IPS DF 4.7 (cell line): ENCODE measurements at regions not wholly inside any gene's neighbourhood (a gene's known extent, or its start where the extent isn't known, plus 50 kb on each side); places are given as distances from the start of the nearest gene placed in this dataset.
"Not testable (repeated sequence)": the region's sequence is repeated elsewhere in the genome, so short reads cannot be mapped to it uniquely, and the experiment has no call there.

Experiments used
- DNase-seq: peaks from one replicate; pipeline ENCODE4 v3.0.0-alpha.2; 2013; ENCODE audit warnings: low spot score; ENCODE audit errors: extremely low read depth

DNA sequence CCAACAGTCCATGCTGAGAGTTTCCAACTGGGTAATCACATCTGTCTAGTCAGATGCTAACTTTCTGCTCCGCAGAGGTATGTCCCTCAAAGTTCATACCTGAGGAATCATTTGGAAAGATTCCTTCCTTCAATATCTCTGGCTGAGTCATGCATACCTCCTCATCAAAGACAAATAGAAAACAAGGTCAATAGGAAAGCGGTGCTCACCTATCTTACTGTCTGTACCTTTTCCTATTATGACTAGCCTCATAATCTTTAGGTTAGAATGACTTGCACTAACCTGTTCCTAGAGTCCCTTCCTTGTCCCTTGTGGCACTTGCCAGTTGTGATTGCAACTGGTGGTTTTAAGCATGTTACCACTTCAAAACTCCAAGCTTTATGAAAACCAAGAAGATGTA lies 78.2 kb upstream of the PTPRK start:
- DNase-seq, result no peak

DNA sequence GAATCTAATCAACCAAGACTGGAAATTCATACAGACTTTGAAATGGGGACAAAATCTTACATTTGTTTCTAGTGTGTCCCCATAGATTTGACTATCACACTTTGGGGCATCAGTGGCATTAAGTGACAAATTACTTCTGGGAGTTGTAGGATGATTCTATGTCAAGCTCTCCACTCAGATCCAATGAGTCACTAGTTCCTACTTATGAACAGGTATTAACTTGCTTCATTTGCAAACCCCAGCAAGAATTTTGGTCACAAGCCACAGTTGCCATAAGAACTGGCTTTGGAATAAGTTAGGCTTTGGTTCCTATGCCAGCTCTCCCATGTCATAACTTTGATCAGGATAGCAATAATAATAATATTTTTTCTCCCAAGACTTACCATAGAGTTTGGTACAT lies 77.6 kb upstream of the PTPRK start:
- no peak for DNase-seq

- no peak for DNase-seq
Measured at GRCh38 chr6:128597004-128597403, 76.6 kb upstream of the PTPRK start.

- DNase-seq, result no peak
Measured at GRCh38 chr6:128595544-128595943, 75.1 kb upstream of the PTPRK start.

- no peak for DNase-seq
Measured at GRCh38 chr6:128586095-128586494, 65.7 kb upstream of the PTPRK start.

GRCh38 chr6:128580224-128581110 lies 60.1 kb upstream of the PTPRK start:
- DNase-seq, result no peak

GRCh38 chr6:128575254-128575653 lies 54.9 kb upstream of the PTPRK start:
- DNase-seq, result not testable (repeated sequence)

GRCh38 chr6:128574402-128574801 lies 54.0 kb upstream of the PTPRK start:
- DNase-seq, result no peak

DNA sequence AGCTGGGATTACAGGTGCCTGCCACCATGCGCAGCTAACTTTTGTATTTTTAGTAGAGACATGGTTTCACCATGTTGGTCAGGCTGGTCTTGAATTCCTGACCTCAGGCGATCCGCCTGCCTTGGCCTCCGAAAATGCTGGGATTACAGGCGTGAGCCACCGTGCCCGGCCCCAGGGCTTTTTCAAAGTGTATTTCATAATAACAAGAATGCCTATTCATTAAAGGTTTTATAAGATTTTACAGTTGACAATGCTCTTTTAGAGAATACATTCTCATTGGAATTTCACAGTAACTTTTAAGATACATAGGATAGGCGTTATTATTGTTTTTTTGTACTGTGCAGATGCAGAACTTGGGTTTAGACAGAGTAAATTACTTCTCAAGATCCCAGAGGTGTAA lies 52.6 kb upstream of the PTPRK start:
- no peak for DNase-seq

- no peak for DNase-seq
Measured at GRCh38 chr6:128572294-128572693, 51.9 kb upstream of the PTPRK start.

DNA sequence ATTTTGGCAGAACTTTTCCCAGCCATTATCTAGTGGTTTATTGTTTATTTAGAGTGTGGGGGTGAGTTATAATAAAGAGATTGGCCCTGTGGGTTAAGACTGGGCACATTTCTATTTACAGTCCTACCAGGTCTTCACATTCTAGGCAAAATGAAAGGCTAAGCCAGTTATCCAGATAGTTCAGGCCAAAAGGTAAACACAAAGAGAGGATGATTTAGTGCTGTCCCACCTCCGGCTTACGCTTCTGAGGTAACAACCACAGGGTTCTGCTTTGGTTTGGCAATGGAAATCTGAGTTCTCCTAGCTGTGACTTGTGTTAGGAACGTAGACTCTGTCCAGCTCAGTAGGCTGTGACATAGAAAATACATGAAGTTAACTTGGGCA lies 50.3 kb upstream of the PTPRK start:
- no peak for DNase-seq

DNA sequence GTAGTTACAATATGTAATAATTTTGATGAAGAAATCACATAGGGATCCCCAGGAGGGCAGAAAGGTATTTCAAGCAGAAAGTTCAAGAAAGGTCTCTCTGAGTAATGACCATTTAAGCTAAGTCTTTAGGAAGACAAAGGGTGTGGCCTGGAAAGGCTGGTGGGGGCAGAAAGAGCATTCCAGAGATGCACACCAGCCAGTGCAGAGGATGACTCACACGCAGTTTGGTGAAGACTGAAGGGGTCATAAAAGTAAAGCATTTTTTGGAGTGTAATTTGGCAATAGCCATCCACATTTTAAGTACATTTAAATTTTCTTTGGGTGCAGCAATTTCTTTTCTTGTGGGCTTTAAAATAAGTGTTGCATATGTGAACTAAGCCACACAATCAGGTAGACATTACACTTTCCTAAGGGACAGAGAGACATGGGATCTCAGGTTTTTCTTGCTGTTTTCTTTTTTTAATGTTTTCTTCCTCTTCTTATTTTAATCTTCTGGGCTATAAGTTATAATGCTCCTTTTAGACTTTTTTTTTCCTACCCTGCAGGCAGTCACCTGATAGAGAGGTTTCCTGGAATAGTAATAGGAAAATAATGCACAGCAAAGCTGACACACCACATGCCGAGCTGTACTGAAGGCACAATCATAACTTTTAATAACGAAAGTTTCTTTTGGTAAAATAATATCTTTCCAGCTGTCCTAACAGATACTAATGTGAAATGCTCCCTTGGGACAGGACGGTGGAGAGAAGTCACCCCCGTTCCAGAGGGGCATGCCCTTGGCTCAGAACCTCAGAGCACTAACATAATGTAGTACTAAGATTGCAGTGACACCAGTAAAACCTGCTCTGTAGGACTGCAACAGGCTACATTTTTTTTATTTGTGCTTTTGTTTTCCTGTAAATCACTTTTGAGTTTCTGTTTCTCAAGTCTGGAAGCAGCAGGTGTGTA lies 49.6 kb upstream of the PTPRK start:
- DNase-seq, result peak; percentile 25
